ENCODE measurements at regions not wholly inside any gene's neighbourhood (a gene's known extent, or its start where the extent isn't known, plus 50 kb on each side); places are given as distances from the start of the nearest gene placed in this dataset.

DNA sequence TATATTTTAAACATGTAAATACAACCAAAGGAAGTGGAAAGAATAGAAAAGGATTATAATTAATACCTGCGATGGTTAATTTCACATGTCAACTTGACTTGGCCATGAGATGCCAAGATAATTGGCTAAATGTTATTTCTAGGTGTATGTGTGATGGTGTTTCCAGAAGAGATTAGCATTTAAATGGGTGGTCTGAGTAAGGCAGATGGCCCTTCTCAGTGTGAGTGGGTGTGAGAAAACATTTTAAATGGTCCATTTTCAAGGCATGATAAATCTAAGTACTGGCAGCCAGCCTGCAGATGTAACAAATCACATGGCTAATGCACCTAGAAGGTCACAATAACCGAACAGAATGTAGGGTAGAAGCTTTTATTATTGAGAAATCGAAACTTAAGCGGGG lies 99.6 kb upstream of the CDH7 start:
- Histone ChIP-seq H3K4me1 (no peaks in the 10 kb centered on the region), H3K36me3 (replicated peaks in 1 of 2; ENCODE audit: insufficient read depth in 1 of 2, low read depth in 2 of 2) (no peaks in the 10 kb centered on the region), H3K4me3 (no peak overlapping the region), H3K9me3 (no peaks in the 10 kb centered on the region), H3K27me3 (no peaks in the 10 kb centered on the region), H3K27ac (no peak overlapping the region)
- intact Hi-C loops (cut with DNase I) = no loop called here
- DNase-seq = no peak
- ATAC-seq = no peak
- 47 to 48% methylated on average over 4 of the region's 4 CpGs for WGBS, 2 donors
- TF ChIP-seq, protein P1, sequence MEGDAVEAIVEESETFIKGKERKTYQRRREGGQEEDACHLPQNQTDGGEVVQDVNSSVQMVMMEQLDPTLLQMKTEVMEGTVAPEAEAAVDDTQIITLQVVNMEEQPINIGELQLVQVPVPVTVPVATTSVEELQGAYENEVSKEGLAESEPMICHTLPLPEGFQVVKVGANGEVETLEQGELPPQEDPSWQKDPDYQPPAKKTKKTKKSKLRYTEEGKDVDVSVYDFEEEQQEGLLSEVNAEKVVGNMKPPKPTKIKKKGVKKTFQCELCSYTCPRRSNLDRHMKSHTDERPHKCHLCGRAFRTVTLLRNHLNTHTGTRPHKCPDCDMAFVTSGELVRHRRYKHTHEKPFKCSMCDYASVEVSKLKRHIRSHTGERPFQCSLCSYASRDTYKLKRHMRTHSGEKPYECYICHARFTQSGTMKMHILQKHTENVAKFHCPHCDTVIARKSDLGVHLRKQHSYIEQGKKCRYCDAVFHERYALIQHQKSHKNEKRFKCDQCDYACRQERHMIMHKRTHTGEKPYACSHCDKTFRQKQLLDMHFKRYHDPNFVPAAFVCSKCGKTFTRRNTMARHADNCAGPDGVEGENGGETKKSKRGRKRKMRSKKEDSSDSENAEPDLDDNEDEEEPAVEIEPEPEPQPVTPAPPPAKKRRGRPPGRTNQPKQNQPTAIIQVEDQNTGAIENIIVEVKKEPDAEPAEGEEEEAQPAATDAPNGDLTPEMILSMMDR (IDR thresholded peaks at IDR 0.05) = no peak
- TF ChIP-seq POLR2A (IDR thresholded peaks at IDR 0.05) = no peak

DNA sequence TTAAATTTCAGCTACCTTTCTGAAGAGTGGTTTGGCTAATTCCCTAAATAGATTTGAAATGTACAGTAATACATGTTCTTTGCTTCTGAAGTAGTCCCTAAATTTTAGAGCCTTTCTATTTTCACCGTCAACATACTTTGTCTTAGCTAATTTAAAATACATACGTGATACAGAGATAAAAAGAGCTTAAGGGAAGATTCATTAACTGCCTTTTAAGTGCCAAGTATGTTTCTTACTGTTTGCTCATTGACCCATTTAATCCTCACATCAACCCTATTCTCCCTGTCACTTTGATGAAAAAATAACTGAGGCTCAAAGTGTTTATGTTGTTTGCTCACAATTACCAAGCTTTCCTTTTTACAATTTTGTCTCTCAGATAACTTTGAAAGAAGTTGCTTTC lies 118.6 kb upstream of the CDH7 start:
- DNase-seq (no peak), ATAC-seq (no peak)
- TF ChIP-seq, protein P1 (IDR thresholded peaks at IDR 0.05) = no peak
- no peak for TF ChIP-seq POLR2A (IDR thresholded peaks at IDR 0.05)
- Histone ChIP-seq H3K27ac (no peak overlapping the region), H3K27me3 (no peaks in the 10 kb centered on the region), H3K4me1 (no peaks in the 10 kb centered on the region), H3K9me3 (no peaks in the 10 kb centered on the region), H3K36me3 (replicated peaks in 1 of 2; ENCODE audit: insufficient read depth in 1 of 2, low read depth in 2 of 2) (no peaks in the 10 kb centered on the region), H3K4me3 (no peak overlapping the region)
- intact Hi-C loops (cut with DNase I) = no loop called here
- WGBS, 2 donors = 53 to 60% methylated on average over 2 of the region's 2 CpGs

DNA sequence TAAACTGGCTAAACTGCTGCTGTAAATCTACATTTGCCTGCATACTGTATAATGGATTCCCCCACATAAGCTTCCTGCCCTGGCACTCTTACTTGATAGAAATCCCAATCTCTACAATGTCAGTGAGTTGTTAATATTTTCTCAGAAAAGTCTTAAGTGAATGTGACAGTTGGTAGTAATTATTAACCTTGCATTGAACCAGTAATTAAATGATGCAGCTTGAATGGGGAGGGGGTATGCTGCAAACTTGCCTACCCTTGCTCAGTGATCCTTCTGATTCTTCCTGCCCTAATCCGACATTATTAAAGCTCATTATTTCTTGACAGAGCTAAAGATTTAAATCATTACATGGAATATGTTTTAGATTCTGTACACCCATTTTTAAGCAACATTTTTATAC lies 119.0 kb upstream of the CDH7 start:
- H3K27ac ChIP-seq = no peak overlapping the region
- no peak for ATAC-seq
- H3K36me3 ChIP-seq (replicated peaks in 1 of 2; ENCODE audit: insufficient read depth in 1 of 2, low read depth in 2 of 2) = no peaks in the 10 kb centered on the region
- no peaks in the 10 kb centered on the region for H3K27me3 ChIP-seq
- no peak for DNase-seq
- TF ChIP-seq POLR2A (IDR thresholded peaks at IDR 0.05) = no peak
- TF ChIP-seq, protein P1 (IDR thresholded peaks at IDR 0.05) = no peak
- 45 to 81% methylated on average over 1 of the region's 1 CpG for WGBS, 2 donors
- H3K4me1 ChIP-seq = no peaks in the 10 kb centered on the region
- intact Hi-C loops (cut with DNase I) = no loop called here
- no peaks in the 10 kb centered on the region for H3K9me3 ChIP-seq
- H3K4me3 ChIP-seq = no peak overlapping the region

DNA sequence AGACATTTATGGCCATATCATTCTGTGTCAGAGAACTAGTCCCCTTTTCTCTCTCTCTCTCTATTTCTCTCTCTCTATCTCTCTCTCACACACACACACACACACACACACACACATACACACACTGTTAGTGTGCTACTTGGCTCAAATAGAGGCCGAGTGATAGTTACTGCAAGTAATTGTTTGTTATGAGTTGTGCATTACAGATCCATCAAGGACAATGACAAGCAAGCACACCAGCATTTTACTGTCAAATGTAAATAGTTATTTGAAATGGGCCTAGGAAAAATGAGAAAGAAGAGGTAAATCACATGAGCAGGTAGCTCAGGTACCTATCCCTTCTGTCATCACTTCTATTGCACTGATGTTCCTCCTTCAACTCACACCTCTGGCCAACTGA lies 122.4 kb upstream of the CDH7 start:
- H3K4me3 ChIP-seq = no peak overlapping the region
- ATAC-seq (no peak), DNase-seq (no peak)
- 27 to 37% methylated on average over 1 of the region's 1 CpG for WGBS, 2 donors
- H3K4me1 ChIP-seq = no peaks in the 10 kb centered on the region
- no peak overlapping the region for H3K27ac ChIP-seq
- H3K9me3 ChIP-seq = no peaks in the 10 kb centered on the region
- no peak for TF ChIP-seq POLR2A (IDR thresholded peaks at IDR 0.05)
- TF ChIP-seq, protein P1 (IDR thresholded peaks at IDR 0.05) = no peak
- H3K27me3 ChIP-seq = no peaks in the 10 kb centered on the region
- intact Hi-C loops (cut with DNase I) = no loop called here
- H3K36me3 ChIP-seq (replicated peaks in 1 of 2; ENCODE audit: insufficient read depth in 1 of 2, low read depth in 2 of 2) = no peaks in the 10 kb centered on the region

DNA sequence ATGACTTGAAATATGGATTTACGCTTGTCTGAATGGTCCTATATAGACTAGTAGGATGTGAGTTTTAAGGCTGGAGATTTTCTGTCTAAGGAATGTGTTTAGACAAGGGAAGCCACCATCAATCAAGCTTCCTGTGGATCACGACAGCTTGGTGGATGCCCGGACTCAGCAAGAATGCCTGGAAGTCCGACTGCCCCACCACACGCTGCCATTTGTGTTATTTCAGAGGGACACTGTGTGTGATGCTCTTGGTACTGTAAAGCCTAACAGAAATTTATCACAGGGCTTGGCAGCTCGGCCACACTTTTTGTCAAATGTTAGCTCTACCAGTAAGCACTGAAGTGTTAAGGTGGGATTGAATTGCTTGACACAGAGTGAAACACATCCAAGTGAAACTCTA lies 127.1 kb upstream of the CDH7 start:
- no peaks in the 10 kb centered on the region for H3K27me3 ChIP-seq
- H3K4me1 ChIP-seq = no peaks in the 10 kb centered on the region
- H3K36me3 ChIP-seq (replicated peaks in 1 of 2; ENCODE audit: insufficient read depth in 1 of 2, low read depth in 2 of 2) = no peaks in the 10 kb centered on the region
- DNase-seq (no peak), ATAC-seq (no peak)
- 29 to 38% methylated on average over 6 of the region's 6 CpGs for WGBS, 2 donors
- no peaks in the 10 kb centered on the region for H3K9me3 ChIP-seq
- no peak overlapping the region for H3K4me3 ChIP-seq
- TF ChIP-seq, protein P1 (IDR thresholded peaks at IDR 0.05) = no peak
- no peak for TF ChIP-seq POLR2A (IDR thresholded peaks at IDR 0.05)
- intact Hi-C loops (cut with DNase I) = no loop called here
- no peak overlapping the region for H3K27ac ChIP-seq

Measured in body of pancreas (tissue), 4 donors.